Limb (tissue), 2 donors: ENCODE measurements at regions not wholly inside any gene's neighbourhood (a gene's known extent, or its start where the extent isn't known, plus 50 kb on each side); places are given as distances from the start of the nearest gene placed in this dataset.
"Not testable (repeated sequence)": the region's sequence is repeated elsewhere in the genome, so short reads cannot be mapped to it uniquely, and the experiment has no call there.

ENCODE experiments used
- DNase-seq, 2 donors: peaks; one replicate each; pipeline ENCODE4 v3.0.0-alpha.2; 2016; ENCODE audit errors: extremely low spot score in 2 of 2

GRCh38 chr15:67944010-67944641 lies 104.3 kb upstream of the RNU6-1 start:
- DNase-seq = peak in 1 of 2 donors; percentile 60

- DNase-seq = no peak
Measured at GRCh38 chr15:67945131-67945530, 105.3 kb upstream of the RNU6-1 start.

GRCh38 chr15:67945951-67946700 lies 106.3 kb upstream of the RNU6-1 start:
- no peak for DNase-seq

GRCh38 chr15:67946701-67947100 lies 106.9 kb upstream of the RNU6-1 start:
- DNase-seq = no peak

GRCh38 chr15:67947254-67948039 lies 106.7 kb upstream of the PIAS1 start:
- DNase-seq = no peak

- no peak for DNase-seq
Measured at GRCh38 chr15:67948215-67948614, 105.9 kb upstream of the PIAS1 start.

GRCh38 chr15:67951187-67951586 lies 102.9 kb upstream of the PIAS1 start:
- not testable (repeated sequence) for DNase-seq

GRCh38 chr15:67953299-67953698 lies 100.8 kb upstream of the PIAS1 start:
- DNase-seq = no peak

- DNase-seq = no peak
Measured at GRCh38 chr15:67955252-67955651, 98.9 kb upstream of the PIAS1 start.

- no peak for DNase-seq
Measured at GRCh38 chr15:67957435-67958132, 96.5 kb upstream of the PIAS1 start.

GRCh38 chr15:67967871-67968431 lies 86.2 kb upstream of the PIAS1 start:
- peak; percentile 77 to 88 for DNase-seq

GRCh38 chr15:67968564-67968963 lies 85.6 kb upstream of the PIAS1 start:
- no peak for DNase-seq

GRCh38 chr15:67968966-67969365 lies 85.1 kb upstream of the PIAS1 start:
- DNase-seq = no peak

- no peak for DNase-seq
Measured at GRCh38 chr15:67969892-67970291, 84.2 kb upstream of the PIAS1 start.

- no peak for DNase-seq
Measured at GRCh38 chr15:67972377-67972776, 81.7 kb upstream of the PIAS1 start.

GRCh38 chr15:67973846-67974245 lies 80.3 kb upstream of the PIAS1 start:
- DNase-seq = no peak

GRCh38 chr15:67976506-67977073 lies 77.5 kb upstream of the PIAS1 start:
- peak in 1 of 2 donors; percentile 28 for DNase-seq

- no peak for DNase-seq
Measured at GRCh38 chr15:67977414-67978089, 76.6 kb upstream of the PIAS1 start.

GRCh38 chr15:67979281-67979680 lies 74.8 kb upstream of the PIAS1 start:
- DNase-seq = peak in 1 of 2 donors; percentile 20

GRCh38 chr15:67980171-67980570 lies 73.9 kb upstream of the PIAS1 start:
- no peak for DNase-seq
